Liver (tissue), 8 donors: ENCODE measurements at regions not wholly inside any gene's neighbourhood (a gene's known extent, or its start where the extent isn't known, plus 50 kb on each side); places are given as distances from the start of the nearest gene placed in this dataset.

ENCODE experiments used
- DNase-seq: peaks from one replicate; pipeline ENCODE4 v3.0.0-alpha.2; 2017; ENCODE audit warnings: low spot score
- H3K27ac ChIP-seq, 2 donors: one replicate each; pipeline ENCODE4 v1.7.0; 2013; ENCODE audit warnings: inconsistent platforms in 2 of 2, low read length in 2 of 2, control low read depth in 1 of 2, low read depth in 1 of 2, mild to moderate bottlenecking in 1 of 2
- H3K27me3 ChIP-seq, 4 donors: one replicate each; pipeline versions ENCODE4 v1.6.1 to v1.7.0; 2013; ENCODE audit warnings: low read length in 3 of 4, inconsistent platforms in 1 of 4, mild to moderate bottlenecking in 1 of 4, moderate library complexity in 1 of 4; ENCODE audit not compliant: control insufficient read depth in 4 of 4, insufficient read depth in 4 of 4
- H3K36me3 ChIP-seq, 4 donors: one replicate each; pipeline versions ENCODE4 v1.6.1 to v1.7.0; 2013; ENCODE audit warnings: low read length in 3 of 4, mild to moderate bottlenecking in 3 of 4, low read depth in 1 of 4, moderate library complexity in 1 of 4; ENCODE audit not compliant: control insufficient read depth in 4 of 4, insufficient read depth in 3 of 4
- H3K4me1 ChIP-seq, 4 donors: one replicate each; pipeline versions ENCODE4 v1.6.1 to v1.7.0; 2013; ENCODE audit warnings: low read length in 3 of 4, mild to moderate bottlenecking in 3 of 4, moderate library complexity in 1 of 4; ENCODE audit not compliant: control insufficient read depth in 4 of 4, insufficient read depth in 4 of 4
- H3K4me3 ChIP-seq, 3 donors: one replicate each; pipeline versions ENCODE4 v1.6.1 to v1.7.0; 2013; ENCODE audit warnings: low read length in 3 of 3, control low read depth in 1 of 3, low read depth in 1 of 3, mild to moderate bottlenecking in 1 of 3
- H3K9ac ChIP-seq, 2 donors: one replicate each; pipeline ENCODE4 v1.7.0; 2013; ENCODE audit warnings: low read length in 2 of 2, mild to moderate bottlenecking in 2 of 2, moderate library complexity in 2 of 2, control low read depth in 1 of 2, low read depth in 1 of 2
- H3K9me3 ChIP-seq, 4 donors: one replicate each; pipeline versions ENCODE4 v1.6.1 to v1.7.0; 2013; ENCODE audit warnings: low read length in 3 of 4; ENCODE audit not compliant: control insufficient read depth in 4 of 4
- ATF3 ChIP-seq: IDR thresholded peaks from 2 replicates; pipeline ENCODE4 v1.6.1; 2016; ENCODE audit warnings: antibody characterized with exemption
- CTCF ChIP-seq: fragments of 150-350 bp; IDR thresholded peaks from 2 replicates; pipeline ENCODE4 v1.5.1; 2017; ENCODE audit warnings: improper control_type of control experiment, low read depth, low read length; ENCODE audit not compliant: missing input control
- FOXA1 ChIP-seq: IDR thresholded peaks from 2 replicates; pipeline ENCODE4 v1.6.1; 2016; ENCODE audit warnings: antibody characterized with exemption
- FOXA2 ChIP-seq: IDR thresholded peaks from 2 replicates; pipeline ENCODE4 v1.6.1; 2016; ENCODE audit warnings: antibody characterized with exemption
- HNF4A ChIP-seq, 2 donors: conservative IDR thresholded peaks; 2 replicates each; pipeline ENCODE4 v1.6.1; 2016; ENCODE audit warnings: antibody characterized with exemption in 2 of 2, mild to moderate bottlenecking in 2 of 2
- HNF4G ChIP-seq: IDR thresholded peaks from 2 replicates; pipeline ENCODE4 v1.6.1; 2016; ENCODE audit warnings: antibody characterized with exemption
- JUND ChIP-seq, 2 donors: IDR thresholded peaks; 2 replicates each; pipeline ENCODE4 v1.6.1; 2016; ENCODE audit warnings: antibody characterized with exemption in 2 of 2
- MAX ChIP-seq: IDR thresholded peaks from 2 replicates; pipeline ENCODE4 v1.6.1; 2016; ENCODE audit warnings: antibody characterized with exemption
- NR2F2 ChIP-seq: IDR thresholded peaks from 2 replicates; pipeline ENCODE4 v1.6.1; 2016; ENCODE audit warnings: antibody characterized with exemption
- RAD21 ChIP-seq, 2 donors: IDR thresholded peaks; 2 replicates each; pipeline ENCODE4 v1.6.1; 2016; ENCODE audit warnings: antibody characterized with exemption in 2 of 2, mild to moderate bottlenecking in 2 of 2
- REST ChIP-seq: IDR thresholded peaks from 2 replicates; pipeline ENCODE4 v1.6.1; 2016; ENCODE audit warnings: antibody characterized with exemption, mild to moderate bottlenecking
- YY1 ChIP-seq: IDR thresholded peaks from 2 replicates; pipeline ENCODE4 v1.6.1; 2016; ENCODE audit warnings: antibody characterized with exemption, mild to moderate bottlenecking
- ZBTB33 ChIP-seq: IDR thresholded peaks from 2 replicates; pipeline ENCODE4 v1.6.1; 2016; ENCODE audit warnings: antibody characterized with exemption
- WGBS: extraction: QIAGEN DNeasy Blood & Tissue Kit; methylation state at CpG from one replicate; pipeline ENCODE4 v1.1.7; 2013; 5-methylcytosine and 5-hydroxymethylcytosine counted together
- donor health status: healthy.
- donor health status: healthy.
- donor health status: healthy.
- donor health status: healthy.
- donor health status: healthy.

GRCh38 chr12:85617307-85618091 lies 218.7 kb downstream of the RASSF9 start:
- 58% methylated on average over 3 of the region's 3 CpGs for WGBS
- Histone ChIP-seq H3K9ac (no peak overlapping the region), H3K36me3 (no peaks in the 10 kb centered on the region), H3K27ac (no peak overlapping the region), H3K4me1 (no peaks in the 10 kb centered on the region), H3K9me3 (no peaks in the 10 kb centered on the region), H3K27me3 (no peaks in the 10 kb centered on the region), H3K4me3 (no peak overlapping the region)
- no peak for DNase-seq
- TF ChIP-seq ATF3: no peak
- TF ChIP-seq ZBTB33: no peak
- TF ChIP-seq FOXA1: no peak
- no peak for TF ChIP-seq NR2F2
- no peak for TF ChIP-seq HNF4G
- TF ChIP-seq JUND (IDR thresholded peaks at IDR 0.05): no peak
- no peak for TF ChIP-seq MAX
- TF ChIP-seq CTCF: no peak

GRCh38 chr12:85621041-85621440 lies 215.2 kb downstream of the RASSF9 start:
- no peak for TF ChIP-seq RAD21 (IDR thresholded peaks at IDR 0.05)
- DNase-seq: no peak
- Histone ChIP-seq H3K9ac (no peak overlapping the region), H3K36me3 (no peaks in the 10 kb centered on the region), H3K9me3 (no peaks in the 10 kb centered on the region), H3K27me3 (no peaks in the 10 kb centered on the region), H3K4me1 (no peaks in the 10 kb centered on the region), H3K27ac (no peak overlapping the region), H3K4me3 (no peak overlapping the region)
- 94% methylated on average over 2 of the region's 2 CpGs for WGBS

GRCh38 chr12:85623763-85624162 lies 212.4 kb downstream of the RASSF9 start:
- Histone ChIP-seq H3K27me3 (no peaks in the 10 kb centered on the region), H3K27ac (no peak overlapping the region), H3K9ac (no peak overlapping the region), H3K4me3 (no peak overlapping the region), H3K9me3 (no peaks in the 10 kb centered on the region), H3K4me1 (no peaks in the 10 kb centered on the region), H3K36me3 (no peaks in the 10 kb centered on the region)
- no peak for DNase-seq
- WGBS: 91% methylated on average over 2 of the region's 2 CpGs
- TF ChIP-seq FOXA1: no peak
- no peak for TF ChIP-seq REST
- no peak for TF ChIP-seq MAX
- TF ChIP-seq NR2F2: no peak
- no peak for TF ChIP-seq ZBTB33
- no peak for TF ChIP-seq CTCF
- TF ChIP-seq FOXA2: no peak
- no peak for TF ChIP-seq HNF4A (conservative IDR thresholded peaks at IDR 0.05)
- no peak for TF ChIP-seq RAD21 (IDR thresholded peaks at IDR 0.05)
- TF ChIP-seq YY1: no peak
